ENCODE measurements at regions not wholly inside any gene's neighbourhood (a gene's known extent, or its start where the extent isn't known, plus 50 kb on each side); places are given as distances from the start of the nearest gene placed in this dataset.

- H3K9me3 ChIP-seq (ENCODE audit: insufficient read depth in 2 of 2, low read depth in 1 of 2, low read length in 1 of 2), result peaks cover 7 to 30% of the 10 kb centered on the region in 2 experiments; a peak in 3 of 4 replicates
- no peak for DNase-seq (ENCODE audit: low read depth in 1 of 2, low spot score in 2 of 2)
- H3K56ac ChIP-seq (replicated peaks; ENCODE audit: insufficient read length, low read depth, low read length), result no peak overlapping the region
- H2BK20ac ChIP-seq (ENCODE audit: low read length), result no peak overlapping the region
- H2BK5ac ChIP-seq (ENCODE audit: low read depth, low read length), result no peak overlapping the region
- H3K79me2 ChIP-seq (ENCODE audit: control insufficient read depth in 1 of 2, insufficient read depth in 2 of 2, low read length in 2 of 2), result no peaks in the 10 kb centered on the region
- no peak overlapping the region for H3K14ac ChIP-seq (ENCODE audit: insufficient read length)
- H3K18ac ChIP-seq (ENCODE audit: extremely low read depth, low read length), result no peak overlapping the region
- H3K27me3 ChIP-seq (replicated peaks in 1 of 4; ENCODE audit: control insufficient read depth in 3 of 4, extremely low read depth in 1 of 4, insufficient read depth in 3 of 4, low read length in 3 of 4), result no peaks in the 10 kb centered on the region; a peak in 1 of 7 replicates
- H2BK12ac ChIP-seq (ENCODE audit: low read depth, low read length), result no peak overlapping the region
- no peak for FAIRE-seq
- H3K27ac ChIP-seq (ENCODE audit: low read depth, low read length), result no peak overlapping the region
- no peaks in the 10 kb centered on the region for H3K36me3 ChIP-seq (ENCODE audit: control insufficient read depth in 2 of 4, insufficient read depth in 4 of 4, low read length in 3 of 4)
- WGBS, 2 experiments (ENCODE audit: extremely low coverage in 1 of 2, insufficient coverage in 1 of 2, insufficient read length in 1 of 2, insufficient replicate concordance in 2 of 2, low coverage in 1 of 2, low lambda C conversion rate in 2 of 2, missing lambda C conversion rate in 1 of 2), result 88% methylated on average over 9 of the region's 9 CpGs; no CpG with 5 or more reads in 1 of the 2 experiments
- H2BK15ac ChIP-seq (ENCODE audit: low read length), result no peak overlapping the region
- H4K5ac ChIP-seq (ENCODE audit: insufficient read length, low read depth, low read length), result no peak overlapping the region
- H2BK120ac ChIP-seq (replicated peaks; ENCODE audit: low read depth, low read length), result no peak overlapping the region
- ChIA-PET CTCF (ENCODE audit: partially characterized antibody) (interaction anchor here (0.7 kb wide), 1 partner anchor 92 kb away, joined by 3 read pairs; no protein-coding TSS in a partner anchor), POLR2A (ENCODE audit: partially characterized antibody) (no interaction called here)
- no peak overlapping the region for H3K9ac ChIP-seq (replicated peaks in 1 of 4; ENCODE audit: extremely low read depth in 1 of 4, low read depth in 3 of 4, low read length in 3 of 4)
- no peak overlapping the region for H3K4me3 ChIP-seq (ENCODE audit: extremely low read depth in 1 of 4, insufficient read depth in 2 of 4, low read depth in 3 of 4, low read length in 4 of 4)
- no peak overlapping the region for H3K4me2 ChIP-seq (ENCODE audit: insufficient read depth in 1 of 2, low read depth in 2 of 2, low read length in 2 of 2)
- no peaks in the 10 kb centered on the region for H3K4me1 ChIP-seq (replicated peaks in 1 of 4; ENCODE audit: control insufficient read depth in 3 of 4, insufficient read depth in 4 of 4, low read length in 3 of 4)
- H3K4ac ChIP-seq (replicated peaks; ENCODE audit: insufficient read length, low read depth, low read length), result no peak overlapping the region
- peaks cover 9% of the 10 kb centered on the region; the same call in 1 of the 2 replicates for H3K23me2 ChIP-seq (ENCODE audit: low read depth, low read length)
- no peak overlapping the region for H2AK5ac ChIP-seq (ENCODE audit: low read depth, low read length)
- H4K20me1 ChIP-seq (replicated peaks in 1 of 2; ENCODE audit: control insufficient read depth in 1 of 2, insufficient read depth in 2 of 2, low read length in 2 of 2), result no peaks in the 10 kb centered on the region
- no peak overlapping the region for H2AFZ ChIP-seq (ENCODE audit: low read length)
- no peak overlapping the region for H4K91ac ChIP-seq (replicated peaks; ENCODE audit: insufficient read length, low read length)
- no peak overlapping the region for H4K8ac ChIP-seq (ENCODE audit: extremely low read depth, insufficient read depth, low read length)
- H3K23ac ChIP-seq (ENCODE audit: insufficient read length), result no peak overlapping the region
- H3K79me1 ChIP-seq (ENCODE audit: low read depth, low read length), result no peaks in the 10 kb centered on the region
Measured at GRCh38 chr2:241994556-241995213, 125.2 kb downstream of the RTP5 start.

Measured in H1 (cell line).